ENCODE measurements at regions not wholly inside any gene's neighbourhood (a gene's known extent, or its start where the extent isn't known, plus 50 kb on each side); places are given as distances from the start of the nearest gene placed in this dataset.

DNA sequence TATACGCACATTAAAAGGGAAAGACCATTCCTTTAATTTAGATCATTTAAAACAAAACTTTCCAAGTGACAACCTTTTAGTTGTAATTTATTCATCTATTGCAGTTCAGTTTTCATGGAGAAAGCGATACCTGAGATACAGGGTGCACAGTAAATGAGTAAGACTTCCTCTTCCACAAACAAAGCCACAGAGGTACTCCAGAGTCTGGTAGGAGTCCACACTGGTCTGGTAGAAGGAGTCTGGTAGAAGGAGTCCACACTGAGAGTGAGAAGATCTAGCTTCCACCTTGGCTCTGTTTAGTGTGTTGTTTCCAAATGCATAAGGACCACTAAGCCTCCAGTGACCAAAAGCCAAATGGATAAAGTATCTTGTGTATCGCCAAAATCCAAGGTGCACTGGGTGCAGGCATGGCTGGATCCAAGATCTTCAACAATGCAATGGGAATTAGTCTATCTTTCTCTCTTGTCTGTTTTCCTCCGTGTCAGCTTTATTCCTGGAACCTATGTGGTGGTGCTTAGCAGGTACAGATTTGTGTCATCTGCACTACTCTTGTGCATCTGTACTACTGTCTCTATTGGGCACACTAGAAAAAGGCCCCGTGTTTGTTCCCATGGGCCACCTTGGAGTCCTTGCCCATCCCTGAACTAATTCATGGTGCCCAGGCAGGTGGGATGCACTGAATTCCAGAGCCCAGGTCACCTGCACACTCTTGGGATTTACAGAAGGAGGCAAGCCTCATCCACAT lies 331.1 kb downstream of the BCL11B start:
- H3K27me3 ChIP-seq (ENCODE audit: insufficient read depth, poor library complexity, severe bottlenecking): peaks cover 2% of the 10 kb centered on the region
- DNase-seq (ENCODE audit: low read depth in 1 of 2, low spot score in 1 of 2): no peak

GRCh38 chr14:98941481-98941880 lies 330.5 kb downstream of the BCL11B start:
- no peak for DNase-seq (ENCODE audit: low read depth in 1 of 2, low spot score in 1 of 2)
- Histone ChIP-seq H3K27ac (replicated peaks) (no peak overlapping the region), H3K4me3 (replicated peaks; ENCODE audit: insufficient read depth, low read length) (no peak overlapping the region), H3K27me3 (ENCODE audit: insufficient read depth, poor library complexity, severe bottlenecking) (peaks cover 2% of the 10 kb centered on the region)
- TF ChIP-seq, protein P1, sequence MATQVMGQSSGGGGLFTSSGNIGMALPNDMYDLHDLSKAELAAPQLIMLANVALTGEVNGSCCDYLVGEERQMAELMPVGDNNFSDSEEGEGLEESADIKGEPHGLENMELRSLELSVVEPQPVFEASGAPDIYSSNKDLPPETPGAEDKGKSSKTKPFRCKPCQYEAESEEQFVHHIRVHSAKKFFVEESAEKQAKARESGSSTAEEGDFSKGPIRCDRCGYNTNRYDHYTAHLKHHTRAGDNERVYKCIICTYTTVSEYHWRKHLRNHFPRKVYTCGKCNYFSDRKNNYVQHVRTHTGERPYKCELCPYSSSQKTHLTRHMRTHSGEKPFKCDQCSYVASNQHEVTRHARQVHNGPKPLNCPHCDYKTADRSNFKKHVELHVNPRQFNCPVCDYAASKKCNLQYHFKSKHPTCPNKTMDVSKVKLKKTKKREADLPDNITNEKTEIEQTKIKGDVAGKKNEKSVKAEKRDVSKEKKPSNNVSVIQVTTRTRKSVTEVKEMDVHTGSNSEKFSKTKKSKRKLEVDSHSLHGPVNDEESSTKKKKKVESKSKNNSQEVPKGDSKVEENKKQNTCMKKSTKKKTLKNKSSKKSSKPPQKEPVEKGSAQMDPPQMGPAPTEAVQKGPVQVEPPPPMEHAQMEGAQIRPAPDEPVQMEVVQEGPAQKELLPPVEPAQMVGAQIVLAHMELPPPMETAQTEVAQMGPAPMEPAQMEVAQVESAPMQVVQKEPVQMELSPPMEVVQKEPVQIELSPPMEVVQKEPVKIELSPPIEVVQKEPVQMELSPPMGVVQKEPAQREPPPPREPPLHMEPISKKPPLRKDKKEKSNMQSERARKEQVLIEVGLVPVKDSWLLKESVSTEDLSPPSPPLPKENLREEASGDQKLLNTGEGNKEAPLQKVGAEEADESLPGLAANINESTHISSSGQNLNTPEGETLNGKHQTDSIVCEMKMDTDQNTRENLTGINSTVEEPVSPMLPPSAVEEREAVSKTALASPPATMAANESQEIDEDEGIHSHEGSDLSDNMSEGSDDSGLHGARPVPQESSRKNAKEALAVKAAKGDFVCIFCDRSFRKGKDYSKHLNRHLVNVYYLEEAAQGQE (IDR thresholded peaks at IDR 0.05; ENCODE audit: insufficient replicate concordance, low read depth): no peak
- TF ChIP-seq POLR2AphosphoS5 (IDR thresholded peaks at IDR 0.05; ENCODE audit: low read depth): no peak
- TF ChIP-seq, protein P2, sequence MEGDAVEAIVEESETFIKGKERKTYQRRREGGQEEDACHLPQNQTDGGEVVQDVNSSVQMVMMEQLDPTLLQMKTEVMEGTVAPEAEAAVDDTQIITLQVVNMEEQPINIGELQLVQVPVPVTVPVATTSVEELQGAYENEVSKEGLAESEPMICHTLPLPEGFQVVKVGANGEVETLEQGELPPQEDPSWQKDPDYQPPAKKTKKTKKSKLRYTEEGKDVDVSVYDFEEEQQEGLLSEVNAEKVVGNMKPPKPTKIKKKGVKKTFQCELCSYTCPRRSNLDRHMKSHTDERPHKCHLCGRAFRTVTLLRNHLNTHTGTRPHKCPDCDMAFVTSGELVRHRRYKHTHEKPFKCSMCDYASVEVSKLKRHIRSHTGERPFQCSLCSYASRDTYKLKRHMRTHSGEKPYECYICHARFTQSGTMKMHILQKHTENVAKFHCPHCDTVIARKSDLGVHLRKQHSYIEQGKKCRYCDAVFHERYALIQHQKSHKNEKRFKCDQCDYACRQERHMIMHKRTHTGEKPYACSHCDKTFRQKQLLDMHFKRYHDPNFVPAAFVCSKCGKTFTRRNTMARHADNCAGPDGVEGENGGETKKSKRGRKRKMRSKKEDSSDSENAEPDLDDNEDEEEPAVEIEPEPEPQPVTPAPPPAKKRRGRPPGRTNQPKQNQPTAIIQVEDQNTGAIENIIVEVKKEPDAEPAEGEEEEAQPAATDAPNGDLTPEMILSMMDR (IDR thresholded peaks at IDR 0.05; ENCODE audit: insufficient read depth, low read length): no peak
- TF ChIP-seq GABPA (IDR thresholded peaks at IDR 0.05; ENCODE audit: low read depth): no peak
- no peak for TF ChIP-seq SPI1 (IDR thresholded peaks at IDR 0.05; ENCODE audit: borderline replicate concordance, low read depth)

More for the DNA sequence above, 331.1 kb downstream of the BCL11B start:
- TF ChIP-seq POLR2AphosphoS5 (IDR thresholded peaks at IDR 0.05; ENCODE audit: low read depth) (no peak), SPI1 (IDR thresholded peaks at IDR 0.05; ENCODE audit: borderline replicate concordance, low read depth) (no peak), GABPA (IDR thresholded peaks at IDR 0.05; ENCODE audit: low read depth) (no peak)
- TF ChIP-seq, protein P2 (IDR thresholded peaks at IDR 0.05; ENCODE audit: insufficient read depth, low read length): no peak
- TF ChIP-seq, protein P1 (IDR thresholded peaks at IDR 0.05; ENCODE audit: insufficient replicate concordance, low read depth): no peak
- Histone ChIP-seq H3K27ac (replicated peaks) (no peak overlapping the region), H3K4me3 (replicated peaks; ENCODE audit: insufficient read depth, low read length) (no peak overlapping the region)

DNA sequence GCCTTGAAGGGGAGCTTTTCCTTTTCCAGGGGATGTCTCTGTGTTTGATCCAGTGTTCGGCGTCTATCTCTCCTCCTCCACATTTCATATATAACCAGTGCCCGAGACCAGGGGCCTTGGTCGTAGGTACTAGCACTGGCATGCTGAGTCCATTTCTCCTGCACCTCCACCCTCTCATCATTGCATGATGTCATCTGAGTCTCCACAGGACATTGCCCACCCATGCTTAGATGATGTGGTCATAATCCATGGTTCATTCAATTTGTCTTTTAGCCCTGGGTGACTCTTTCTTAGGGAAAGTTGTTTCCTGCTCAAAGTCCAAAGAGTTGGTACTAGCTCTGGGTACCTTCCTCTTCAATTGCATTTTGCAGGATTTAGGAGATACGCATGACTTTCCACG lies 328.1 kb downstream of the BCL11B start:
- TF ChIP-seq POLR2AphosphoS5 (IDR thresholded peaks at IDR 0.05; ENCODE audit: low read depth) (no peak), GABPA (IDR thresholded peaks at IDR 0.05; ENCODE audit: low read depth) (no peak), SPI1 (IDR thresholded peaks at IDR 0.05; ENCODE audit: borderline replicate concordance, low read depth) (no peak)
- TF ChIP-seq, protein P1 (IDR thresholded peaks at IDR 0.05; ENCODE audit: insufficient replicate concordance, low read depth): no peak
- TF ChIP-seq, protein P2 (IDR thresholded peaks at IDR 0.05; ENCODE audit: insufficient read depth, low read length): no peak
- Histone ChIP-seq H3K4me3 (replicated peaks; ENCODE audit: insufficient read depth, low read length) (no peak overlapping the region), H3K27ac (replicated peaks) (no peak overlapping the region), H3K27me3 (ENCODE audit: insufficient read depth, poor library complexity, severe bottlenecking) (peaks cover 2% of the 10 kb centered on the region)
- DNase-seq (ENCODE audit: low read depth in 1 of 2, low spot score in 1 of 2): no peak
